Endothelial cell of umbilical vein (primary cell): ENCODE measurements at regions not wholly inside any gene's neighbourhood (a gene's known extent, or its start where the extent isn't known, plus 50 kb on each side); places are given as distances from the start of the nearest gene placed in this dataset.

Source experiments
- BruUV-seq: library from RNA; stranded (reverse); fragments of 400-500 nt; replicated peaks from 2 replicates; lab custom pipeline; 2021; lab: Mats Ljungman, UMichigan
- CTCF ChIA-PET: fragments of 300-600, 350-600 bp; sonication (Branson Sonifier 250); formaldehyde crosslinking; loops from one replicate; lab custom pipeline; 2021; ENCODE audit warnings: antibody characterized with exemption, inconsistent platforms; lab: Charles Lee
- POLR2A ChIA-PET: fragments of 300-600, 350-600 bp; sonication (Branson Sonifier 250); formaldehyde crosslinking; loops from one replicate; lab custom pipeline; 2021; ENCODE audit warnings: antibody characterized with exemption, inconsistent platforms; lab: Charles Lee
- DNase-seq: peaks from one replicate; pipeline ENCODE4 v3.0.0-alpha.2; 2011; ENCODE audit warnings: low read depth, low spot score
- FAIRE-seq: peaks from 2 replicates; lab custom pipeline; 2011; peaks lifted over from hg19 to GRCh38; lab: Jason Lieb, UNC
- H2AFZ ChIP-seq: 2 replicates; pipeline ENCODE4 v1.6.0; 2012; ENCODE audit warnings: low read depth, low read length, control low read depth, inconsistent platforms
- H3K27ac ChIP-seq: 2 replicates; pipeline ENCODE4 v1.5.1; 2011; ENCODE audit warnings: low read depth, mild to moderate bottlenecking, control low read depth, low read length, moderate library complexity; ENCODE audit not compliant: insufficient read depth
- H3K27me3 ChIP-seq, 2 experiments: 2 replicates each; pipeline versions ENCODE4 v1.6.0 to v1.6.1; 2011; ENCODE audit warnings: low read length in 2 of 2, mixed read lengths in 1 of 2; ENCODE audit not compliant: control insufficient read depth in 2 of 2, insufficient read depth in 2 of 2
- H3K36me3 ChIP-seq, 2 experiments: 2 replicates in 1 of 2; 3 replicates in 1 of 2; pipeline ENCODE4 v1.5.1; 2011; ENCODE audit warnings: low read length in 2 of 2, mild to moderate bottlenecking in 1 of 2, moderate library complexity in 1 of 2; ENCODE audit not compliant: control insufficient read depth in 2 of 2, insufficient read depth in 2 of 2; ENCODE audit errors: extremely low read depth in 1 of 2
- H3K4me1 ChIP-seq: 3 replicates; pipeline ENCODE4 v1.5.1; 2011; ENCODE audit warnings: mild to moderate bottlenecking, low read length; ENCODE audit not compliant: control insufficient read depth, insufficient read depth; ENCODE audit errors: extremely low read depth
- H3K4me2 ChIP-seq: 2 replicates; pipeline ENCODE4 v1.6.1; 2011; ENCODE audit warnings: low read length, control low read depth, mixed read lengths; ENCODE audit not compliant: insufficient read depth
- H3K4me3 ChIP-seq, 3 experiments: fragments of 200-600 bp in 1 of 3; sonication (generic), shearing (Covaris generic) in 1 of 3; replicated peaks in 1 of 3; 2 replicates each; pipeline ENCODE4 v1.5.1; 2011 to 2016; ENCODE audit warnings: control low read depth in 3 of 3, low read length in 3 of 3, mild to moderate bottlenecking in 2 of 3, inconsistent platforms in 1 of 3, low read depth in 1 of 3, moderate library complexity in 1 of 3; ENCODE audit not compliant: insufficient read depth in 1 of 3
- H3K79me2 ChIP-seq: 2 replicates; pipeline ENCODE4 v1.6.0; 2012; ENCODE audit warnings: low read length, inconsistent platforms; ENCODE audit not compliant: control insufficient read depth, insufficient read depth
- H3K9ac ChIP-seq: replicated peaks from 2 replicates; pipeline ENCODE3; 2011; ENCODE audit warnings: low read length, control low read depth; ENCODE audit not compliant: insufficient read depth; ENCODE audit errors: extremely low read depth
- H3K9me1 ChIP-seq: replicated peaks from 3 replicates; pipeline ENCODE4 v1.6.0; 2011; ENCODE audit warnings: mild to moderate bottlenecking, low read length; ENCODE audit not compliant: control insufficient read depth, insufficient read depth; ENCODE audit errors: extremely low read depth
- H3K9me3 ChIP-seq: replicated peaks from 2 replicates; pipeline ENCODE4 v1.5.1; 2012; ENCODE audit warnings: low read length, inconsistent platforms; ENCODE audit not compliant: control insufficient read depth, insufficient read depth
- H4K20me1 ChIP-seq: replicated peaks from 2 replicates; pipeline ENCODE3; 2011; ENCODE audit warnings: mild to moderate bottlenecking, low read length; ENCODE audit not compliant: control insufficient read depth, insufficient read depth; ENCODE audit errors: extremely low read depth
- EZH2 ChIP-seq: IDR thresholded peaks from 2 replicates; pipeline ENCODE4 v1.6.1; 2012; ENCODE audit warnings: borderline replicate concordance, low read depth, mild to moderate bottlenecking, moderate library complexity, low read length, inconsistent platforms; ENCODE audit not compliant: severe bottlenecking
- FOS ChIP-seq: IDR thresholded peaks from 2 replicates; pipeline ENCODE4 v1.6.1; 2011; ENCODE audit warnings: mild to moderate bottlenecking, low read length, moderate library complexity, borderline replicate concordance; ENCODE audit not compliant: insufficient read depth
- GATA2 ChIP-seq: IDR thresholded peaks from 2 replicates; pipeline ENCODE4 v1.7.0; 2011; ENCODE audit warnings: low read depth, mild to moderate bottlenecking, moderate library complexity, mixed read lengths, low read length; ENCODE audit not compliant: insufficient read length, insufficient read depth
- JUN ChIP-seq: IDR thresholded peaks from 2 replicates; pipeline ENCODE4 v1.6.1; 2011; ENCODE audit warnings: borderline replicate concordance, low read depth; ENCODE audit not compliant: insufficient read length, insufficient read depth
- MYC ChIP-seq: IDR thresholded peaks from one replicate; pipeline ENCODE4 v1.6.1; 2011; ENCODE audit warnings: mild to moderate bottlenecking, low read depth, low read length
- POLR2A ChIP-seq: IDR thresholded peaks from 2 replicates; pipeline ENCODE4 v1.6.1; 2012; ENCODE audit warnings: low read depth, mild to moderate bottlenecking, control low read depth, low read length
- POLR2AphosphoS5 ChIP-seq: IDR thresholded peaks from 2 replicates; pipeline ENCODE4 v1.6.1; 2012; ENCODE audit warnings: low read depth, mild to moderate bottlenecking, control low read depth, low read length, moderate library complexity; ENCODE audit not compliant: insufficient read depth
- dilution Hi-C: fragments of 300-500 bp; cut with MboI; formaldehyde crosslinking; loops from one replicate; pipeline ENCODE4 v1.15.0; 2019; ENCODE audit warnings: low sequenced_read_pairs; ENCODE audit not compliant: extremely low pct_ligation_motif_present
- intact Hi-C: fragments of 100-400 bp; cut with micrococcal nuclease; formaldehyde crosslinking; loops from one replicate; pipeline ENCODE4 v1.10.0; 2022
- TF ChIP-seq, protein P1 (sequence below): IDR thresholded peaks from 2 replicates; pipeline ENCODE4 v1.6.1; 2011; ENCODE audit not compliant: insufficient read depth, insufficient read length
- TF ChIP-seq, protein P2 (sequence below), 2 donors: IDR thresholded peaks; 1 replicate in 1 of 2; 2 replicates in 1 of 2; pipeline ENCODE4 v1.5.1; 2011; ENCODE audit warnings: low read length in 2 of 2, mild to moderate bottlenecking in 2 of 2, moderate library complexity in 2 of 2, control low read depth in 1 of 2, inconsistent platforms in 1 of 2, low read depth in 1 of 2; ENCODE audit not compliant: insufficient read depth in 1 of 2; ENCODE audit errors: extremely low read depth in 1 of 2

DNA sequence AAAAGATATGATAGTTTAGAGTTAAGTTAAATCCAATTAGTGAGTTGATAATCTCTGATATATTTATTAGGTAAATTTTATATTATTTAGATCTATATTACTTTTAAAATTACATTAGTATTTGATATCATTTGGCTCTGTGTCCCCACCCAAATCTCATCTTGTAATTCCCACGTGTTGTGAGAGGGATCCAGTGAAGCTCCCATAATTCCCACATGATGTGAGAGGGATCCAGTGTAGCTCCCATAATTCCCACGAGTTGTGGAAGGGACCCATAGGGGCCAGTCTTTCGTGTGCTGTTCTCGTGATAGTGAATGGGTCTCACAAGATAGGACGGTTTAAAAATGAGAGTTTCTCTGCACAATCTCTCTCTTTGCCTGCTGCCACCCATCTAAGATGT is 1183.6 kb downstream of the NSUN3 start:
- Histone ChIP-seq H3K27ac (no peak overlapping the region), H3K4me2 (no peak overlapping the region), H2AFZ (no peak overlapping the region), H4K20me1 (no peaks in the 10 kb centered on the region), H3K9me1 (no peaks in the 10 kb centered on the region), H3K79me2 (no peaks in the 10 kb centered on the region), H3K9ac (no peak overlapping the region), H3K9me3 (peaks cover 2% of the 10 kb centered on the region), H3K27me3 (no peaks in the 10 kb centered on the region), H3K36me3 (no peaks in the 10 kb centered on the region), H3K4me1 (no peaks in the 10 kb centered on the region), H3K4me3 (no peak overlapping the region)
- CTCF ChIA-PET = interaction anchor here (1.0 kb wide), 1 partner anchor 16 kb away, joined by 3 read pairs; no protein-coding TSS in a partner anchor
- BruUV-seq = no TSS peak
- no peak for DNase-seq
- POLR2A ChIA-PET = no interaction called here
- FAIRE-seq = no peak
- intact Hi-C loops (no loop called here), dilution Hi-C loops (no loop called here)
- TF ChIP-seq FOS (no peak), GATA2 (no peak), POLR2A (no peak), POLR2AphosphoS5 (no peak), MYC (no peak), EZH2 (no peak), JUN (no peak)
- TF ChIP-seq, protein P1, sequence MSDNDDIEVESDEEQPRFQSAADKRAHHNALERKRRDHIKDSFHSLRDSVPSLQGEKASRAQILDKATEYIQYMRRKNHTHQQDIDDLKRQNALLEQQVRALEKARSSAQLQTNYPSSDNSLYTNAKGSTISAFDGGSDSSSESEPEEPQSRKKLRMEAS = no peak
- TF ChIP-seq, protein P2, sequence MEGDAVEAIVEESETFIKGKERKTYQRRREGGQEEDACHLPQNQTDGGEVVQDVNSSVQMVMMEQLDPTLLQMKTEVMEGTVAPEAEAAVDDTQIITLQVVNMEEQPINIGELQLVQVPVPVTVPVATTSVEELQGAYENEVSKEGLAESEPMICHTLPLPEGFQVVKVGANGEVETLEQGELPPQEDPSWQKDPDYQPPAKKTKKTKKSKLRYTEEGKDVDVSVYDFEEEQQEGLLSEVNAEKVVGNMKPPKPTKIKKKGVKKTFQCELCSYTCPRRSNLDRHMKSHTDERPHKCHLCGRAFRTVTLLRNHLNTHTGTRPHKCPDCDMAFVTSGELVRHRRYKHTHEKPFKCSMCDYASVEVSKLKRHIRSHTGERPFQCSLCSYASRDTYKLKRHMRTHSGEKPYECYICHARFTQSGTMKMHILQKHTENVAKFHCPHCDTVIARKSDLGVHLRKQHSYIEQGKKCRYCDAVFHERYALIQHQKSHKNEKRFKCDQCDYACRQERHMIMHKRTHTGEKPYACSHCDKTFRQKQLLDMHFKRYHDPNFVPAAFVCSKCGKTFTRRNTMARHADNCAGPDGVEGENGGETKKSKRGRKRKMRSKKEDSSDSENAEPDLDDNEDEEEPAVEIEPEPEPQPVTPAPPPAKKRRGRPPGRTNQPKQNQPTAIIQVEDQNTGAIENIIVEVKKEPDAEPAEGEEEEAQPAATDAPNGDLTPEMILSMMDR (IDR thresholded peaks at IDR 0.05; ENCODE audit: extremely low read depth in 1 of 2, insufficient read depth in 1 of 2, low read depth in 1 of 2, low read length in 2 of 2) = no peak
